ENCODE measurements at regions not wholly inside any gene's neighbourhood (a gene's known extent, or its start where the extent isn't known, plus 50 kb on each side); places are given as distances from the start of the nearest gene placed in this dataset.

DNA sequence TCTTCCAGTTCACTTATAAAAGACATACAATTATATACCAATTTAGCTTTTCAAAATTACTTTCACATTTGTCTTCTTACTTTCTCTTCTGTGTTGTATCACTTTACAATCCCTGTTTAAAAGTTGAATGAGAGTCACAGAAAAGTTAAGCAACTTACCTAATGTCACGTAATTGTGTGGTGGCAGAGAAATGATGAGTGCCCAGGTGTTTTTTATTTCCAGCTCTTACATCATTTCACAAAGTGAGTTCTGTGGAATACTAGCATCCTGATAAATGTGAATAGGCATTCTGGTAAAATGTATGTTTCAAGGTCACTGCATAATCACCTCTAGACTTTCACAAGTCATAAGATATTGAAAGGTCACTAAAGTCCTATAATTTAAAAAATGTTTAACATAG is 133.0 kb upstream of the FIBIN start:
- TF ChIP-seq, protein P1, sequence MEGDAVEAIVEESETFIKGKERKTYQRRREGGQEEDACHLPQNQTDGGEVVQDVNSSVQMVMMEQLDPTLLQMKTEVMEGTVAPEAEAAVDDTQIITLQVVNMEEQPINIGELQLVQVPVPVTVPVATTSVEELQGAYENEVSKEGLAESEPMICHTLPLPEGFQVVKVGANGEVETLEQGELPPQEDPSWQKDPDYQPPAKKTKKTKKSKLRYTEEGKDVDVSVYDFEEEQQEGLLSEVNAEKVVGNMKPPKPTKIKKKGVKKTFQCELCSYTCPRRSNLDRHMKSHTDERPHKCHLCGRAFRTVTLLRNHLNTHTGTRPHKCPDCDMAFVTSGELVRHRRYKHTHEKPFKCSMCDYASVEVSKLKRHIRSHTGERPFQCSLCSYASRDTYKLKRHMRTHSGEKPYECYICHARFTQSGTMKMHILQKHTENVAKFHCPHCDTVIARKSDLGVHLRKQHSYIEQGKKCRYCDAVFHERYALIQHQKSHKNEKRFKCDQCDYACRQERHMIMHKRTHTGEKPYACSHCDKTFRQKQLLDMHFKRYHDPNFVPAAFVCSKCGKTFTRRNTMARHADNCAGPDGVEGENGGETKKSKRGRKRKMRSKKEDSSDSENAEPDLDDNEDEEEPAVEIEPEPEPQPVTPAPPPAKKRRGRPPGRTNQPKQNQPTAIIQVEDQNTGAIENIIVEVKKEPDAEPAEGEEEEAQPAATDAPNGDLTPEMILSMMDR (IDR thresholded peaks at IDR 0.05): no peak
- TF ChIP-seq POLR2A (IDR thresholded peaks at IDR 0.05) (no peak), POLR2AphosphoS5 (IDR thresholded peaks at IDR 0.05) (no peak), EP300 (IDR thresholded peaks at IDR 0.05) (no peak)
